Breast epithelium (tissue), 3 donors: ENCODE measurements at regions not wholly inside any gene's neighbourhood (a gene's known extent, or its start where the extent isn't known, plus 50 kb on each side); places are given as distances from the start of the nearest gene placed in this dataset.

Experiments
- POLR2AphosphoS5 ChIP-seq, 3 donors: sonication (generic); formaldehyde crosslinking; IDR thresholded peaks; one replicate each; pipeline ENCODE4 v1.6.1; 2017; ENCODE audit warnings: antibody characterized with exemption in 3 of 3
- TF ChIP-seq, protein P1 (sequence below), 3 donors: fragments of 450-650 bp; IDR thresholded peaks; one replicate each; pipeline ENCODE4 v1.5.1; 2016 to 2017; ENCODE audit warnings: antibody characterized with exemption in 3 of 3, mild to moderate bottlenecking in 3 of 3, moderate library complexity in 3 of 3

DNA sequence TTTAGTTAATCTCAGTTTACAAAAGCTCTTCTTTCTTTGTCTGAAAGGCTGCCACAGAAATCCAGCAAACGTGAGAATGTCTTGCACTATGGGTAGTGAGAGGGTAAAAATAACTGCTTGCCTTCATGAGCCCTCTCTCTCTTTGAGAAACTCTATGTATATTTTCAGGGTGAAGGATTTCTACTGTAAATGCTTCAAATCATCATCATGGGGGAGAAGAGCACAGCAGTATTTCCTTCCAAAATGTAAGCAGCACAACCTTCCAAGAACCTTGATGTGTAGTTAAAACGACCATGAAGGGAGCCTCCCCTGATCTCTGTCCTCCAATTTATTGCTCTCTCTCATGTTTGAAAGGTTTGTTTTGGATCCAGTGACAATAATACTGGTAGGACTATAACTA, 141.3 kb upstream of the CENPW start:
- no peak for TF ChIP-seq POLR2AphosphoS5 (IDR thresholded peaks at IDR 0.05)
- TF ChIP-seq, protein P1, sequence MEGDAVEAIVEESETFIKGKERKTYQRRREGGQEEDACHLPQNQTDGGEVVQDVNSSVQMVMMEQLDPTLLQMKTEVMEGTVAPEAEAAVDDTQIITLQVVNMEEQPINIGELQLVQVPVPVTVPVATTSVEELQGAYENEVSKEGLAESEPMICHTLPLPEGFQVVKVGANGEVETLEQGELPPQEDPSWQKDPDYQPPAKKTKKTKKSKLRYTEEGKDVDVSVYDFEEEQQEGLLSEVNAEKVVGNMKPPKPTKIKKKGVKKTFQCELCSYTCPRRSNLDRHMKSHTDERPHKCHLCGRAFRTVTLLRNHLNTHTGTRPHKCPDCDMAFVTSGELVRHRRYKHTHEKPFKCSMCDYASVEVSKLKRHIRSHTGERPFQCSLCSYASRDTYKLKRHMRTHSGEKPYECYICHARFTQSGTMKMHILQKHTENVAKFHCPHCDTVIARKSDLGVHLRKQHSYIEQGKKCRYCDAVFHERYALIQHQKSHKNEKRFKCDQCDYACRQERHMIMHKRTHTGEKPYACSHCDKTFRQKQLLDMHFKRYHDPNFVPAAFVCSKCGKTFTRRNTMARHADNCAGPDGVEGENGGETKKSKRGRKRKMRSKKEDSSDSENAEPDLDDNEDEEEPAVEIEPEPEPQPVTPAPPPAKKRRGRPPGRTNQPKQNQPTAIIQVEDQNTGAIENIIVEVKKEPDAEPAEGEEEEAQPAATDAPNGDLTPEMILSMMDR (IDR thresholded peaks at IDR 0.05): no peak
